ENCODE measurements at regions not wholly inside any gene's neighbourhood (a gene's known extent, or its start where the extent isn't known, plus 50 kb on each side); places are given as distances from the start of the nearest gene placed in this dataset.
"Not testable (repeated sequence)": the region's sequence is repeated elsewhere in the genome, so short reads cannot be mapped to it uniquely, and the experiment has no call there.

GRCh38 chr10:120103738-120104560 is 211.4 kb downstream of the SEC23IP start:
- no peak for DNase-seq (ENCODE audit: low read depth in 1 of 2, low spot score in 1 of 2)
- TF ChIP-seq, protein P1, sequence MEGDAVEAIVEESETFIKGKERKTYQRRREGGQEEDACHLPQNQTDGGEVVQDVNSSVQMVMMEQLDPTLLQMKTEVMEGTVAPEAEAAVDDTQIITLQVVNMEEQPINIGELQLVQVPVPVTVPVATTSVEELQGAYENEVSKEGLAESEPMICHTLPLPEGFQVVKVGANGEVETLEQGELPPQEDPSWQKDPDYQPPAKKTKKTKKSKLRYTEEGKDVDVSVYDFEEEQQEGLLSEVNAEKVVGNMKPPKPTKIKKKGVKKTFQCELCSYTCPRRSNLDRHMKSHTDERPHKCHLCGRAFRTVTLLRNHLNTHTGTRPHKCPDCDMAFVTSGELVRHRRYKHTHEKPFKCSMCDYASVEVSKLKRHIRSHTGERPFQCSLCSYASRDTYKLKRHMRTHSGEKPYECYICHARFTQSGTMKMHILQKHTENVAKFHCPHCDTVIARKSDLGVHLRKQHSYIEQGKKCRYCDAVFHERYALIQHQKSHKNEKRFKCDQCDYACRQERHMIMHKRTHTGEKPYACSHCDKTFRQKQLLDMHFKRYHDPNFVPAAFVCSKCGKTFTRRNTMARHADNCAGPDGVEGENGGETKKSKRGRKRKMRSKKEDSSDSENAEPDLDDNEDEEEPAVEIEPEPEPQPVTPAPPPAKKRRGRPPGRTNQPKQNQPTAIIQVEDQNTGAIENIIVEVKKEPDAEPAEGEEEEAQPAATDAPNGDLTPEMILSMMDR (IDR thresholded peaks at IDR 0.05; ENCODE audit: low read depth, low read length) = no peak
- no peaks in the 10 kb centered on the region for H3K27me3 ChIP-seq
- H3K4me3 ChIP-seq = no peak overlapping the region
- H3K36me3 ChIP-seq = no peaks in the 10 kb centered on the region
- H3K27ac ChIP-seq = no peak overlapping the region
- peaks cover 14% of the 10 kb centered on the region for H3K4me1 ChIP-seq (ENCODE audit: low read depth)
- H3K9me3 ChIP-seq (ENCODE audit: low read depth) = no peaks in the 10 kb centered on the region

- TF ChIP-seq, protein P1 (IDR thresholded peaks at IDR 0.05; ENCODE audit: low read depth, low read length) = no peak
- H3K4me3 ChIP-seq = no peak overlapping the region
- H3K9me3 ChIP-seq (ENCODE audit: low read depth) = no peaks in the 10 kb centered on the region
- H3K27ac ChIP-seq = no peak overlapping the region
- H3K4me1 ChIP-seq (ENCODE audit: low read depth) = peaks cover 4% of the 10 kb centered on the region
- no peak for DNase-seq (ENCODE audit: low read depth in 1 of 2, low spot score in 1 of 2)
- no peaks in the 10 kb centered on the region for H3K27me3 ChIP-seq
- H3K36me3 ChIP-seq = no peaks in the 10 kb centered on the region
Measured at GRCh38 chr10:120105001-120105400, 212.5 kb downstream of the SEC23IP start.

DNA sequence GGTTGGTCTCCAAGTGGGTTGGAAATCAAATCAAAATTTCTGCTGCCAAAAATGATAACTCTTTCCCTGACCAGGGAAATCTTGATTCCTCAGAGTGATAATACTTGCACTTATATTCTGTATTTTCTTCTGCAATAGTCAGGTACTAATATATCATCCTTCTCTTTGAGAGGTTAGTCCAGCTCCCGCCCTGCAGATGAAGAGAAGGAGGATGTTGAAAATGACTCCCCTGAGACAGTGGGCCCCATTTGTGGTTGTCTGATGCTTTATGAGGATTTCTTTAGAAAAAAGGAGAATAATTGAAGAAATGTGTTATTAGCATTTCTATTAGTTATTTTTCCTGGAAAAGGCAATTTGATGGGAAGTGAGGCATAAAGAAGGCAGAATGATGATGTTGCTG is 213.0 kb downstream of the SEC23IP start:
- no peaks in the 10 kb centered on the region for H3K9me3 ChIP-seq (ENCODE audit: low read depth)
- TF ChIP-seq, protein P1 (IDR thresholded peaks at IDR 0.05; ENCODE audit: low read depth, low read length) = no peak

GRCh38 chr10:120108916-120109315 is 216.4 kb downstream of the SEC23IP start:
- no peaks in the 10 kb centered on the region for H3K9me3 ChIP-seq (ENCODE audit: low read depth)
- H3K36me3 ChIP-seq = no peaks in the 10 kb centered on the region
- no peak for DNase-seq (ENCODE audit: low read depth in 1 of 2, low spot score in 1 of 2)
- no peak overlapping the region for H3K4me3 ChIP-seq
- TF ChIP-seq, protein P1 (IDR thresholded peaks at IDR 0.05; ENCODE audit: low read depth, low read length) = no peak
- H3K27ac ChIP-seq = no peak overlapping the region
- no peaks in the 10 kb centered on the region for H3K4me1 ChIP-seq (ENCODE audit: low read depth)
- H3K27me3 ChIP-seq = no peaks in the 10 kb centered on the region

More for the DNA sequence above, 213.0 kb downstream of the SEC23IP start:
- no peak for DNase-seq (ENCODE audit: low read depth in 1 of 2, low spot score in 1 of 2)
- Histone ChIP-seq H3K36me3 (no peaks in the 10 kb centered on the region), H3K27ac (no peak overlapping the region), H3K4me3 (no peak overlapping the region), H3K4me1 (ENCODE audit: low read depth) (no peaks in the 10 kb centered on the region), H3K27me3 (no peaks in the 10 kb centered on the region)

GRCh38 chr10:120109725-120110124 is 217.2 kb downstream of the SEC23IP start:
- H3K27ac ChIP-seq; H3K9me3 ChIP-seq (ENCODE audit: low read depth); H3K36me3 ChIP-seq; H3K4me3 ChIP-seq; DNase-seq (ENCODE audit: low read depth in 1 of 2, low spot score in 1 of 2); H3K4me1 ChIP-seq (ENCODE audit: low read depth); H3K27me3 ChIP-seq: not testable (repeated sequence)

DNA sequence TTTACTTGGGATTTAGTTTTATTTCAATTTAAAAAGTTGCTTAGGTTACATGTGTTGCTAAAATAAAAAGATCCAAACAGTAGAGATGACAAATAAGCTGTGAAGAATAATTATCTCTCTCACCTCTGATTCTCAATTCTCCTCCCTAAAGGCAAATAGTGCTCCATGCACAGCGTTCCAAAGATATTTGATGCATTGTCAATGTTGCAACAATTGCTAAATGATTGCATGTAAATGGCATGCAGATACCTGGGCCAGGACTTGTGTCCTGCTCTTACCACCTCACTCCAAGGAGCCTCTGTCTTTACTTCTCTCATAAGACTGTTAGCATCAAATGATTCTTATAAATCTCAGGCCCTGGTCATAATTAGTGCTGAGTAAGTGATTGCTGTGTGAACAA is 217.7 kb downstream of the SEC23IP start:
- Histone ChIP-seq H3K27ac (no peak overlapping the region), H3K4me1 (ENCODE audit: low read depth) (no peaks in the 10 kb centered on the region), H3K4me3 (no peak overlapping the region), H3K36me3 (no peaks in the 10 kb centered on the region), H3K27me3 (no peaks in the 10 kb centered on the region), H3K9me3 (ENCODE audit: low read depth) (no peaks in the 10 kb centered on the region)
- no peak for DNase-seq (ENCODE audit: low read depth in 1 of 2, low spot score in 1 of 2)
- TF ChIP-seq, protein P1 (IDR thresholded peaks at IDR 0.05; ENCODE audit: low read depth, low read length) = no peak

Measured in cardiac muscle cell (in vitro differentiated cells and primary cell).